ENCODE measurements at regions not wholly inside any gene's neighbourhood (a gene's known extent, or its start where the extent isn't known, plus 50 kb on each side); places are given as distances from the start of the nearest gene placed in this dataset.
"Not testable (repeated sequence)": the region's sequence is repeated elsewhere in the genome, so short reads cannot be mapped to it uniquely, and the experiment has no call there.

GRCh38 chr6:170221753-170222400 is 69.0 kb downstream of the DLL1 start:
- no peak for DNase-seq (ENCODE audit: low read depth, low spot score)
- in situ Hi-C loops (cut with HindIII; ENCODE audit: low pct_unique_long_range_greater_than_20kb, low sequenced_read_pairs), result no loop called here

GRCh38 chr6:170221052-170221752 is 69.7 kb downstream of the DLL1 start:
- no peak for DNase-seq (ENCODE audit: low read depth, low spot score)
- in situ Hi-C loops (cut with HindIII; ENCODE audit: low pct_unique_long_range_greater_than_20kb, low sequenced_read_pairs), result no loop called here

- in situ Hi-C loops (cut with HindIII; ENCODE audit: low pct_unique_long_range_greater_than_20kb, low sequenced_read_pairs), result not testable (repeated sequence)
Observed at GRCh38 chr6:170213637-170214018, 77.2 kb downstream of the DLL1 start.

GRCh38 chr6:170212956-170213636 is 77.8 kb downstream of the DLL1 start:
- DNase-seq (ENCODE audit: low read depth, low spot score), result no peak
- in situ Hi-C loops (cut with HindIII; ENCODE audit: low pct_unique_long_range_greater_than_20kb, low sequenced_read_pairs), result no loop called here

More at GRCh38 chr6:170213637-170214018, 77.2 kb downstream of the DLL1 start:
- DNase-seq (ENCODE audit: low read depth, low spot score), result not testable (repeated sequence)

- no peak for DNase-seq (ENCODE audit: low read depth, low spot score)
- in situ Hi-C loops (cut with HindIII; ENCODE audit: low pct_unique_long_range_greater_than_20kb, low sequenced_read_pairs), result no loop called here
Observed at GRCh38 chr6:170212051-170212756, 78.7 kb downstream of the DLL1 start.

- in situ Hi-C loops (cut with HindIII; ENCODE audit: low pct_unique_long_range_greater_than_20kb, low sequenced_read_pairs), result no loop called here
- DNase-seq (ENCODE audit: low read depth, low spot score), result no peak
Observed at GRCh38 chr6:170211404-170212025, 79.4 kb downstream of the DLL1 start.

GRCh38 chr6:170210651-170211403 is 80.1 kb downstream of the DLL1 start:
- DNase-seq (ENCODE audit: low read depth, low spot score), result no peak
- in situ Hi-C loops (cut with HindIII; ENCODE audit: low pct_unique_long_range_greater_than_20kb, low sequenced_read_pairs), result no loop called here

GRCh38 chr6:170210026-170210390 is 80.9 kb downstream of the DLL1 start:
- in situ Hi-C loops (cut with HindIII; ENCODE audit: low pct_unique_long_range_greater_than_20kb, low sequenced_read_pairs), result no loop called here
- DNase-seq (ENCODE audit: low read depth, low spot score), result no peak

GRCh38 chr6:170209354-170210025 is 81.4 kb downstream of the DLL1 start:
- in situ Hi-C loops (cut with HindIII; ENCODE audit: low pct_unique_long_range_greater_than_20kb, low sequenced_read_pairs), result no loop called here
- DNase-seq (ENCODE audit: low read depth, low spot score), result no peak

- in situ Hi-C loops (cut with HindIII; ENCODE audit: low pct_unique_long_range_greater_than_20kb, low sequenced_read_pairs), result no loop called here
Observed at GRCh38 chr6:170208651-170209353, 82.1 kb downstream of the DLL1 start.

GRCh38 chr6:170208182-170208601 is 82.7 kb downstream of the DLL1 start:
- DNase-seq (ENCODE audit: low read depth, low spot score), result no peak
- in situ Hi-C loops (cut with HindIII; ENCODE audit: low pct_unique_long_range_greater_than_20kb, low sequenced_read_pairs), result no loop called here

More at GRCh38 chr6:170208651-170209353, 82.1 kb downstream of the DLL1 start:
- DNase-seq (ENCODE audit: low read depth, low spot score), result no peak

GRCh38 chr6:170207586-170208181 is 83.2 kb downstream of the DLL1 start:
- DNase-seq (ENCODE audit: low read depth, low spot score), result no peak
- in situ Hi-C loops (cut with HindIII; ENCODE audit: low pct_unique_long_range_greater_than_20kb, low sequenced_read_pairs), result no loop called here

GRCh38 chr6:170206851-170207431 is 83.9 kb downstream of the DLL1 start:
- in situ Hi-C loops (cut with HindIII; ENCODE audit: low pct_unique_long_range_greater_than_20kb, low sequenced_read_pairs), result no loop called here
- DNase-seq (ENCODE audit: low read depth, low spot score), result no peak

- no peak for DNase-seq (ENCODE audit: low read depth, low spot score)
- in situ Hi-C loops (cut with HindIII; ENCODE audit: low pct_unique_long_range_greater_than_20kb, low sequenced_read_pairs), result no loop called here
Observed at GRCh38 chr6:170206317-170206621, 84.6 kb downstream of the DLL1 start.

- no peak for DNase-seq (ENCODE audit: low read depth, low spot score)
- in situ Hi-C loops (cut with HindIII; ENCODE audit: low pct_unique_long_range_greater_than_20kb, low sequenced_read_pairs), result no loop called here
Observed at GRCh38 chr6:170205534-170206316, 85.2 kb downstream of the DLL1 start.

Data from SK-MEL-5 (cell line).